PC-3 (cell line): ENCODE measurements at regions not wholly inside any gene's neighbourhood (a gene's known extent, or its start where the extent isn't known, plus 50 kb on each side); places are given as distances from the start of the nearest gene placed in this dataset.
A peak's percentile ranks its signal among the peaks of the same experiment; 100 is the strongest.
"Not testable (repeated sequence)": the region's sequence is repeated elsewhere in the genome, so short reads cannot be mapped to it uniquely, and the experiment has no call there.

ENCODE experiments used
- ATAC-seq: fragments of 200-7000 bp; cut with Tn5 transposase; 2 replicates; pipeline ENCODE4 v1.9.1; 2020; ENCODE audit warnings: mild to moderate bottlenecking, moderate library complexity
- BruUV-seq: library from RNA; stranded (reverse); fragments of 400-500 nt; replicated peaks from 2 replicates; lab custom pipeline; 2021; lab: Mats Ljungman, UMichigan
- CTCF ChIA-PET: fragments of 300-600 bp; sonication (Branson Sonifier 250); formaldehyde crosslinking; loops from one replicate; lab custom pipeline; 2022; ENCODE audit warnings: antibody characterized with exemption; lab: Charles Lee
- POLR2A ChIA-PET: fragments of 300-600 bp; sonication (Branson Sonifier 250); formaldehyde crosslinking; loops from one replicate; lab custom pipeline; 2022; ENCODE audit warnings: antibody characterized with exemption; ENCODE audit not compliant: unreplicated experiment; lab: Charles Lee
- DNase-seq: peaks from one replicate; pipeline ENCODE4 v3.0.0-alpha.2; 2015
- H2AFZ ChIP-seq: fragments of 300-600 bp; sonication (generic); 2 replicates; pipeline ENCODE4 v1.6.0; 2016; ENCODE audit warnings: antibody characterized with exemption, low read length
- H3F3A ChIP-seq: fragments of 300-600 bp; sonication (generic); one replicate; pipeline ENCODE4 v1.6.0; 2017; ENCODE audit warnings: antibody characterized with exemption, low read length, control low read depth, mild to moderate bottlenecking; ENCODE audit not compliant: unreplicated experiment
- H3K27ac ChIP-seq: fragments of 300-600 bp; sonication (generic); 2 replicates; pipeline ENCODE4 v1.5.1; 2016; ENCODE audit warnings: mild to moderate bottlenecking, low read length
- H3K27me3 ChIP-seq: fragments of 300-600 bp; sonication (generic); 2 replicates; pipeline ENCODE4 v1.6.1; 2016; ENCODE audit warnings: low read length, mixed read lengths
- H3K36me3 ChIP-seq: fragments of 300-600 bp; sonication (generic); 2 replicates; pipeline ENCODE4 v1.6.1; 2016; ENCODE audit warnings: low read depth, mixed run types, low read length, mixed read lengths
- H3K4me1 ChIP-seq: fragments of 300-600 bp; sonication (generic); 2 replicates; pipeline ENCODE4 v1.5.1; 2016; ENCODE audit warnings: low read length; ENCODE audit not compliant: insufficient read depth
- H3K4me2 ChIP-seq: fragments of 300-600 bp; sonication (generic); 2 replicates; pipeline ENCODE4 v1.6.0; 2016; ENCODE audit warnings: low read length
- H3K4me3 ChIP-seq: fragments of 300-600 bp; sonication (generic); 2 replicates; pipeline ENCODE4 v1.5.1; 2016; ENCODE audit warnings: mild to moderate bottlenecking, low read length, mixed read lengths
- H3K79me2 ChIP-seq: fragments of 300-600 bp; sonication (generic); 2 replicates; pipeline ENCODE4 v1.6.1; 2017; ENCODE audit warnings: low read length, mixed read lengths
- H3K9ac ChIP-seq: fragments of 300-600 bp; sonication (generic); 2 replicates; pipeline ENCODE4 v1.6.0; 2016; ENCODE audit warnings: mild to moderate bottlenecking, low read length
- H3K9me2 ChIP-seq: fragments of 300-600 bp; sonication (generic); replicated peaks from 2 replicates; pipeline ENCODE4 v1.6.1; 2016; ENCODE audit warnings: mixed run types, low read length, mixed read lengths
- H3K9me3 ChIP-seq: fragments of 300-600 bp; sonication (generic); 2 replicates; pipeline ENCODE4 v1.6.1; 2016; ENCODE audit warnings: low read length, mixed read lengths
- H4K20me1 ChIP-seq: fragments of 300-600 bp; sonication (generic); 2 replicates; pipeline ENCODE4 v1.6.1; 2016; ENCODE audit warnings: low read length, mixed read lengths
- EZH2 ChIP-seq: fragments of 300-600 bp; sonication (generic); IDR thresholded peaks from one replicate; pipeline ENCODE4 v1.6.1; 2017; ENCODE audit warnings: antibody characterized with exemption, mild to moderate bottlenecking, low read length; ENCODE audit not compliant: unreplicated experiment
- EZH2phosphoT487 ChIP-seq: fragments of 300-600 bp; sonication (generic); IDR thresholded peaks from 2 replicates; pipeline ENCODE4 v1.6.1; 2018; ENCODE audit warnings: mild to moderate bottlenecking, antibody characterized with exemption, low read length, borderline replicate concordance
- intact Hi-C: fragments of 100-400 bp; cut with micrococcal nuclease; formaldehyde crosslinking; loops from 2 replicates; pipeline ENCODE4 v1.9.0; 2023
- TF ChIP-seq, protein P1 (sequence below): fragments of 300-600 bp; sonication (generic); conservative IDR thresholded peaks from 2 replicates; pipeline ENCODE4 v1.5.1; 2017; ENCODE audit warnings: antibody characterized with exemption, low read depth, mild to moderate bottlenecking, low read length

DNA sequence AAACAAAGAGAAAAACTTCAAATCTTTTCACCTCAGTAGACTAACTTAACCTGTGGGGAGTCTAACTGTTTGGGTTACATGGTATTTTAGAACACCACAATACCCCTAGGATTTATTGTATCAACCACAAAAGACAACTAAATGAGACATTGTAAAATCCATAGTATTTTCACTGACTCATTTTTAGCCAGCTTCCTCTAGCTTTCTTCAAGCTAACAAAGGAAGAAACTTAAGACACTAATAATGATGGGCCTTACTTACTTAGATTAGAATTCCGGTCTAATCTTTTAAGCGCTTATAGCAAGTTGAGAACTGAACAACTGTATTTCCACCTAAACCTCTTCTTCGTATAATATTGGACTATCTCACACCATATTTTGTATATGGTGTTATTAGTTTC, 529.3 kb downstream of the DMRTA1 start:
- H3K4me2 ChIP-seq = peak overlapping the region; percentile 54
- H3K4me3 ChIP-seq = no peak overlapping the region
- intact Hi-C loops = no loop called here
- no peaks in the 10 kb centered on the region for H3K79me2 ChIP-seq
- H3F3A ChIP-seq = no peaks in the 10 kb centered on the region
- ATAC-seq (peak; percentile 83), DNase-seq (peak; percentile 51)
- H3K36me3 ChIP-seq = no peaks in the 10 kb centered on the region
- no peaks in the 10 kb centered on the region for H3K9me3 ChIP-seq
- no peaks in the 10 kb centered on the region for H3K27me3 ChIP-seq
- TF ChIP-seq, protein P1, sequence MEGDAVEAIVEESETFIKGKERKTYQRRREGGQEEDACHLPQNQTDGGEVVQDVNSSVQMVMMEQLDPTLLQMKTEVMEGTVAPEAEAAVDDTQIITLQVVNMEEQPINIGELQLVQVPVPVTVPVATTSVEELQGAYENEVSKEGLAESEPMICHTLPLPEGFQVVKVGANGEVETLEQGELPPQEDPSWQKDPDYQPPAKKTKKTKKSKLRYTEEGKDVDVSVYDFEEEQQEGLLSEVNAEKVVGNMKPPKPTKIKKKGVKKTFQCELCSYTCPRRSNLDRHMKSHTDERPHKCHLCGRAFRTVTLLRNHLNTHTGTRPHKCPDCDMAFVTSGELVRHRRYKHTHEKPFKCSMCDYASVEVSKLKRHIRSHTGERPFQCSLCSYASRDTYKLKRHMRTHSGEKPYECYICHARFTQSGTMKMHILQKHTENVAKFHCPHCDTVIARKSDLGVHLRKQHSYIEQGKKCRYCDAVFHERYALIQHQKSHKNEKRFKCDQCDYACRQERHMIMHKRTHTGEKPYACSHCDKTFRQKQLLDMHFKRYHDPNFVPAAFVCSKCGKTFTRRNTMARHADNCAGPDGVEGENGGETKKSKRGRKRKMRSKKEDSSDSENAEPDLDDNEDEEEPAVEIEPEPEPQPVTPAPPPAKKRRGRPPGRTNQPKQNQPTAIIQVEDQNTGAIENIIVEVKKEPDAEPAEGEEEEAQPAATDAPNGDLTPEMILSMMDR = no peak
- TF ChIP-seq EZH2 (no peak), EZH2phosphoT487 (no peak)
- H2AFZ ChIP-seq = no peak overlapping the region
- H4K20me1 ChIP-seq = no peaks in the 10 kb centered on the region
- BruUV-seq = no TSS peak
- ChIA-PET POLR2A (no interaction called here), CTCF (interaction anchor here (0.6 kb wide), 2 partner anchors 293 to 448 kb away, joined by 3 read pairs; no protein-coding TSS in a partner anchor)
- peaks cover 16% of the 10 kb centered on the region; the same call in 1 of the 2 replicates for H3K4me1 ChIP-seq
- H3K9me2 ChIP-seq = no peaks in the 10 kb centered on the region
- peak overlapping the region; percentile 12; the same call in 1 of the 2 replicates for H3K9ac ChIP-seq
- peak overlapping the region; percentile 72 for H3K27ac ChIP-seq

DNA sequence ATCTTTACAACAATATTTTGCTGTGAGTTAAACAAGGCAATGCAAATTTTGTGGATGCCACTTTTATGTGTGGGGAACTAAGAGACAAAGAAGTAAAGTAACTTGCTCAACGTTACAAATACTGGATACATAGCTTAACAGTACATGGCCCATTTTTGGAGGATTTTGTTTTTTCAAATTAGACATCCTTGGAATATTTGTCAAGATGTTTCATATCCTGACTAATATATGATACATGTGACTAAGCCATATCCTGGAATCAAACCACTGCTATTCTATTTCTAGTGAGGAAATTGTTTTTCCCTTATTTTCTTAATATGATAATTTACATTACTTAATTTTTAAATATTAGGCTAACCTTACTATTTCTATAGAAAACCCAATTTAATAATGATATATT, 529.8 kb downstream of the DMRTA1 start:
- peak; percentile 92 for ATAC-seq
- no peaks in the 10 kb centered on the region for H4K20me1 ChIP-seq

DNA sequence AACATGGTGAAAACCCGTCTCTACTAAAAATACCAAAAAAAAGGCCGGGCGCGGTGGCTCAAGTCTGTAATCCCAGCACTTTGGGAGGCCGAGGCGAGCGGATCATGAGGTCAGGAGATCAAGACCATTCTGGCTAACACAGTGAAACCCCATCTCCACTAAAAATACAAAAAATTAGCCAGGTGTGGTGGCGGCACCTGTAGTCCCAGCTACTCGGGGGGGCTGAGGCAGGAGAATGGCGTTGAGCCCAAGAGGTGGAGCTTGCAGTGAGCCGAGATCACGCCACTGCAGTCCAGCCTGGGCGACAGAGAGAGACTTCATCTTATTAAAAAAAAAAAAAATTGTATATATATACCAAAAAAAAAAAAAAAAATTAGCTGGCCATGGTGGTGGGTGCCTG, 533.8 kb downstream of the DMRTA1 start:
- H3F3A ChIP-seq, H3K9me3 ChIP-seq, H3K9ac ChIP-seq, BruUV-seq, H3K4me2 ChIP-seq, H3K9me2 ChIP-seq, H3K27ac ChIP-seq, H3K27me3 ChIP-seq, ATAC-seq, POLR2A ChIA-PET, H4K20me1 ChIP-seq, H3K36me3 ChIP-seq, CTCF ChIA-PET, H3K79me2 ChIP-seq, DNase-seq, H2AFZ ChIP-seq, H3K4me3 ChIP-seq, intact Hi-C loops: not testable (repeated sequence)
- H3K4me1 ChIP-seq = peaks cover 13% of the 10 kb centered on the region; the same call in 1 of the 2 replicates

More for the DNA sequence above, 529.8 kb downstream of the DMRTA1 start:
- H2AFZ ChIP-seq = no peak overlapping the region
- H3K27me3 ChIP-seq = no peaks in the 10 kb centered on the region
- TF ChIP-seq, protein P1 = no peak
- TF ChIP-seq EZH2 (no peak), EZH2phosphoT487 (no peak)
- H3K27ac ChIP-seq = peak overlapping the region; percentile 72
- no peaks in the 10 kb centered on the region for H3K9me3 ChIP-seq
- no peak overlapping the region for H3K4me3 ChIP-seq
- no peaks in the 10 kb centered on the region for H3K79me2 ChIP-seq
- peak overlapping the region; percentile 12; the same call in 1 of the 2 replicates for H3K9ac ChIP-seq
- H3K36me3 ChIP-seq = no peaks in the 10 kb centered on the region
- BruUV-seq = no TSS peak
- POLR2A ChIA-PET = no interaction called here
- CTCF ChIA-PET = interaction anchor here (0.6 kb wide), 2 partner anchors 293 to 448 kb away, joined by 3 read pairs; no protein-coding TSS in a partner anchor
- H3F3A ChIP-seq = no peaks in the 10 kb centered on the region
- H3K9me2 ChIP-seq = no peaks in the 10 kb centered on the region
- H3K4me2 ChIP-seq = peak overlapping the region; percentile 54
- H3K4me1 ChIP-seq = peaks cover 16% of the 10 kb centered on the region; the same call in 1 of the 2 replicates
- DNase-seq = peak; percentile 69
- intact Hi-C loops = no loop called here
